ENCODE measurements at regions not wholly inside any gene's neighbourhood (a gene's known extent, or its start where the extent isn't known, plus 50 kb on each side); places are given as distances from the start of the nearest gene placed in this dataset.
A peak's percentile ranks its signal among the peaks of the same experiment; 100 is the strongest.
"Not testable (repeated sequence)": the region's sequence is repeated elsewhere in the genome, so short reads cannot be mapped to it uniquely, and the experiment has no call there.

DNA sequence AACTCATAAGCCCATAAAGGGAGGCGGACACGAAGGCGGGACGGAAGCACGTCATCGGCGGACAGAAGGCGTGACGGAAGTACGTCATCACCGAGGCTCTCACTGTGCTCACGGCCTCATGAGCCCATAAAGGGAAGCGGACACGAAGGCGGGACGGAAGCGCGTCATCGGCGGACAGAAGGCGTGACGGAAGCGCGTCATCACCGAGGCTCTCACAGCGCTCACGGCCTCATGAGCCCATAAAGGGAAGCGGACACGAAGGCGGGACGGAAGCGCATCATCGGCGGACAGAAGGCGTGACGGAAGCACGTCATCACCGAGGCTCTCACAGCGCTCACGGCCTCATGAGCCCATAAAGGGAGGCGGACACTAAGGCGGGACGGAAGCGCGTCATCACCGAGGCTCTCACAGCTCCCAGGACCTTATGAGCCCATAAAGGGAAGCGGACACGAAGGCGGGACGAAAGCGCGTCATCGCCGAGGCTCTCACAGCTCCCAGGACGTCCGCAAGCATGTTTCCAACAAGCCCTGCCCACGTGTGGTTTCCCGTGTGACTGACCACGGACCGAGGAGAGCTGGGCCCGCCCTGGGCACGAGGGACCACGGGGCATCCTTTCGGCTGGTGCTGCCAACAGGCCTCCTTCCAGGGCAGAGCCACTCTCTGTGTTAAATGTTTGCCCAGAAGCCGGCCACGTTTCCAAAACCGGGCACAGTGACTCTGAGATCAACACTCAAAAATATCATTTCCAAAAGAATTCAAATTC, 182.7 kb upstream of the SALL3 start:
- peak; percentile 86 for DNase-seq
- H3K36me3 ChIP-seq (ENCODE audit: low read depth, missing control alignments): no peaks in the 10 kb centered on the region
- H3K27ac ChIP-seq: no peak overlapping the region
- no peaks in the 10 kb centered on the region for H3K27me3 ChIP-seq
- WGBS, 2 donors: 66 to 80% methylated on average over 48 to 67 of the region's 67 CpGs
- H3K4me1 ChIP-seq: no peaks in the 10 kb centered on the region
- TF ChIP-seq CTCF (IDR thresholded peaks at IDR 0.05) (no peak), POLR2A (IDR thresholded peaks at IDR 0.05) (no peak)
- intact Hi-C loops (cut with DNase I; ENCODE audit: low total_unique reads): loop anchor here (5.0 kb wide), 1 partner anchor 50 kb away; no protein-coding TSS in a partner anchor
- peak overlapping the region; percentile 40 to 53 for H3K4me3 ChIP-seq
- H3K9me3 ChIP-seq: no peaks in the 10 kb centered on the region

- no peak for DNase-seq
- no peaks in the 10 kb centered on the region for H3K36me3 ChIP-seq (ENCODE audit: low read depth, missing control alignments)
- no peak overlapping the region for H3K27ac ChIP-seq
- no peak for TF ChIP-seq CTCF (IDR thresholded peaks at IDR 0.05)
- TF ChIP-seq POLR2A (IDR thresholded peaks at IDR 0.05): no peak
- 60 to 80% methylated on average over 11 of the region's 11 CpGs for WGBS, 2 donors
- H3K4me1 ChIP-seq: no peaks in the 10 kb centered on the region
- H3K4me3 ChIP-seq: peak overlapping the region; percentile 40 to 53
- no peaks in the 10 kb centered on the region for H3K27me3 ChIP-seq
- intact Hi-C loops (cut with DNase I; ENCODE audit: low total_unique reads): loop anchor here (5.0 kb wide), 1 partner anchor 50 kb away; no protein-coding TSS in a partner anchor
- no peaks in the 10 kb centered on the region for H3K9me3 ChIP-seq
Measured at GRCh38 chr18:78797499-78797898, 182.1 kb upstream of the SALL3 start.

DNA sequence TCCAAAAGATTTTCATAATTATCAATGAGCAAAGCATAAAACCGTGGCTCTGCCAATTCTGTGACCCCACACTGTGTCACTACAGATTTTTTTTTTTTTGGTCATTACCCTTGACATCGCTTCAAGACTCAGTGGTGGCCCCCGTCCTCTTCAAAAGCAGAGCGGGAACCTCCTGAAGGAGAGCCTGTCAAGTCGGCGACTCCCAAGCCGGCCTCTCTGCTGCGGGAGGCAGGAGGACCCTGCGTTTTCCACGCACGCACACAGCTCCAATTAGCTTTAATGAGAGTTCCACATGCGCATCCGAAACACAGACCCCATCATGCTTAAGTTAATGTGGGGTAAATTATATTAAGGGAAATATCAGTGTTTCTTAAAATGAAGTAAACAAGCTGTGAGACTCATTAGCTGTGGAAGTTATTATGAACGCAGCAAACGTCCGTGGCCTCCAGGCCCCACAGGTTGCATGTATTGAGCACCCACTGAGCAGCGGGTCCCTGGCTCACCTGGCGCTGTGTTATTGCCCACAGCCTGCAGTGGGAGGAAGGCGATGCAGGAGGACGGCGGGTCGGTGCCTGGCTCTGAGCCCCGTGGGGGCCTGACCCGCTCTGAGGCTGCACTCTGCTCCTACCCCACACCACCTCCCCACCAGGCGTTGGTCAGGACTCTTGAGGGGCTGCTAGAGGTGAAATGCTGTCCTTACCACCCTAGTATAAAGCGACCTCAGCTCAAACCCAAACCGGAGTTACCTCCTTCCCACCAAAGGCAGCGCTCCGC, 181.0 kb upstream of the SALL3 start:
- no peaks in the 10 kb centered on the region for H3K27me3 ChIP-seq
- no peak for DNase-seq
- no peak for TF ChIP-seq POLR2A (IDR thresholded peaks at IDR 0.05)
- TF ChIP-seq CTCF (IDR thresholded peaks at IDR 0.05): no peak
- no peak overlapping the region for H3K27ac ChIP-seq
- WGBS, 2 donors: 52 to 61% methylated on average over 26 to 29 of the region's 29 CpGs
- H3K9me3 ChIP-seq: no peaks in the 10 kb centered on the region
- no peaks in the 10 kb centered on the region for H3K36me3 ChIP-seq (ENCODE audit: low read depth, missing control alignments)
- H3K4me3 ChIP-seq: no peak overlapping the region
- intact Hi-C loops (cut with DNase I; ENCODE audit: low total_unique reads): loop anchor here (5.0 kb wide), 1 partner anchor 49 kb away; no protein-coding TSS in a partner anchor
- H3K4me1 ChIP-seq: no peaks in the 10 kb centered on the region

DNA sequence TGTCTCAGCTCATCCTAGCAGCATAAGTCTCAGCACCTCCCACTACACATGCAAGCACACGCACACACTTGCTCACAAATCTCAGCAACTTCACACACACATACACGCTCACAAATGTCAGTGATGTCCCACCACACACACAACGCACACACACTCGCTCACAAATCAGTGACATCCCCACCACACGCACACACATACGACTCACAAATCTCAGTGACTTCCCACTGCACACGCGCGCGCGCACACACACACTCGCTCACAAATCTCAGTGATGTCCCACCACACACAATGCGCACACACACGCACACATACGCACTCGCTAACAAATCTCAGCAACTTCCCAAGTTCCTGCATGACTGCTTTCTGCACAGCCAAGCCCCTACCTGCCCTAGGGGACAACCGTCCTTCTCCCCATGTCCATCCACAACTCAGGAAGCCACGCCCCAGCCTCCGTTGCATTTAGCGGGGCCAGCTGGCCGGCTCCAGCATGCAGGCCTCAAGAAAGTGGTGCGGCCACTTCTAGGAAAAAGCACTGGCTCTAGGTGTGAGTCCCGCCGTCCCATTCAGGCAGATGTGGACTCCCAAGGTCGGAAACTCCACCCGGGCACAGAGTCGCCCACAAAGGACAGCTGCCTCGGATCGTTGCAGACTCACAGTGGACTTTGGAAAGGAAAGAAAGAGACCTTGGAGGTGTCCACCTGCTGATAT, 180.1 kb upstream of the SALL3 start:
- DNase-seq: no peak
- no peak overlapping the region for H3K4me3 ChIP-seq
- WGBS, 2 donors: 79 to 87% methylated on average over 29 of the region's 29 CpGs

DNA sequence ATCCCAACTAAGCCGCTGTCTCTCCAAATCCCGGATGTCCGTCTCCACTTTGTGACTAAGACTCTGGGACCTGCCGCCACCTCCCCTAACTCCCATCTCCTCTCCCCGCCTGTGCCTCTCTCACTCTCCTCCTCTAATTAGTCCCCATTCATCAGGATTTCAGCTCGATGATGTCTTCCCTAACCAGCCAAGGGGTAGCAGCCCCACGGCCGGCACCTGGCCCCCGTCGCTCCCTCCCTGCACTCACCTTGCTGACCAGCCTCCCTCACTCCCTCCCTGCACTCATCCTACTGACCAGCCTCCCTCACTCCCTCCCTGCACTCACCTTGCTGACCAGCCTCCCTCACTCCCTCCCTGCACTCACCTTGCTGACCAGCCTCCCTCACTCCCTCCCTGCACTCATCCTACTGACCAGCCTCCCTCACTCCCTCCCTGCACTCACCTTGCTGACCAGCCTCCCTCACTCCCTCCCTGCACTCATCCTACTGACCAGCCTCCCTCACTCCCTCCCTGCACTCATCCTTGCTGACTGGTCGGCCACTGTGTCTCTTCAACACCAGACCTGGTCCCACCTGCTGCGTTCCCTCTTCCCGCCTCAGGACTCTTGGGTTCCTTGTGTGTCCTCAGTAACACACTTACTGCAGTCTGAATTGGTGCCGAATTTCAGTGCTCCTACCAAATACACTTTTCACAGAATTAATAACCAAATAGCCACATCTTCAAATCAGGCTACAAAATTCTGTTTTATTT, 179.3 kb upstream of the SALL3 start:
- H3K27me3 ChIP-seq; intact Hi-C loops (cut with DNase I; ENCODE audit: low total_unique reads); H3K27ac ChIP-seq; H3K36me3 ChIP-seq (ENCODE audit: low read depth, missing control alignments); H3K9me3 ChIP-seq; H3K4me3 ChIP-seq; H3K4me1 ChIP-seq; DNase-seq: not testable (repeated sequence)
- 77 to 81% methylated on average over 14 of the region's 14 CpGs for WGBS, 2 donors

More for the DNA sequence above, 180.1 kb upstream of the SALL3 start:
- no peaks in the 10 kb centered on the region for H3K27me3 ChIP-seq
- intact Hi-C loops (cut with DNase I; ENCODE audit: low total_unique reads): loop anchor here (5.0 kb wide), 1 partner anchor 48 kb away; no protein-coding TSS in a partner anchor
- no peaks in the 10 kb centered on the region for H3K9me3 ChIP-seq
- H3K36me3 ChIP-seq (ENCODE audit: low read depth, missing control alignments): no peaks in the 10 kb centered on the region
- H3K27ac ChIP-seq: no peak overlapping the region
- H3K4me1 ChIP-seq: no peaks in the 10 kb centered on the region
- TF ChIP-seq CTCF (IDR thresholded peaks at IDR 0.05) (no peak), POLR2A (IDR thresholded peaks at IDR 0.05) (no peak)
